Activated CD4-positive, alpha-beta T cell treated with anti-CD3 and anti-CD28 coated beads for 36 hours (primary cell): ENCODE measurements at regions not wholly inside any gene's neighbourhood (a gene's known extent, or its start where the extent isn't known, plus 50 kb on each side); places are given as distances from the start of the nearest gene placed in this dataset.

Source experiments
- ATAC-seq: fragments of 200-7000 bp; cut with Tn5 transposase; one replicate; pipeline ENCODE4 v1.10.0; 2021; ENCODE audit warnings: mild to moderate bottlenecking, moderate library complexity
- CTCF ChIA-PET: fragments of 350-600 bp; sonication (Branson Sonifier 250); formaldehyde crosslinking; loops from one replicate; lab custom pipeline; 2021; ENCODE audit warnings: antibody characterized with exemption; lab: Charles Lee
- POLR2A ChIA-PET: fragments of 350-600 bp; sonication (Branson Sonifier 250); formaldehyde crosslinking; loops from one replicate; lab custom pipeline; 2021; ENCODE audit warnings: antibody characterized with exemption, inconsistent platforms; lab: Charles Lee
- DNase-seq: peaks from one replicate; pipeline ENCODE4 v3.0.0-alpha.2; 2020
- H3K27ac Mint-ChIP-seq: one replicate; pipeline ENCODE4 v1.8.0; 2021; ENCODE audit warnings: mixed read lengths
- H3K27me3 Mint-ChIP-seq: one replicate; pipeline ENCODE4 v1.8.0; 2021; ENCODE audit warnings: mixed read lengths
- H3K36me3 Mint-ChIP-seq: one replicate; pipeline ENCODE4 v1.8.0; 2021; ENCODE audit warnings: low read depth, mixed read lengths
- H3K4me1 Mint-ChIP-seq: one replicate; pipeline ENCODE4 v1.8.0; 2021; ENCODE audit warnings: mixed read lengths
- H3K4me3 Mint-ChIP-seq: one replicate; pipeline ENCODE4 v1.8.0; 2021; ENCODE audit warnings: mild to moderate bottlenecking, moderate library complexity, mixed read lengths
- H3K9me3 Mint-ChIP-seq: one replicate; pipeline ENCODE4 v1.8.0; 2021; ENCODE audit warnings: low read depth, mixed read lengths
- intact Hi-C, 2 experiments: fragments of 100-400 bp; cut with DNase I in 1 of 2; cut with micrococcal nuclease in 1 of 2; formaldehyde crosslinking; loops; one replicate each; pipeline versions ENCODE4 v1.14.2 to v1.15.1; 2022 to 2024; cut with DNase I, micrococcal nuclease

- ChIA-PET POLR2A (no interaction called here), CTCF (no interaction called here)
- peaks cover 5% of the 10 kb centered on the region for H3K9me3 Mint-ChIP-seq
- DNase-seq: no peak
- no peaks in the 10 kb centered on the region for H3K27me3 Mint-ChIP-seq
- H3K4me1 Mint-ChIP-seq: no peaks in the 10 kb centered on the region
- H3K4me3 Mint-ChIP-seq: no peak overlapping the region
- H3K36me3 Mint-ChIP-seq: no peaks in the 10 kb centered on the region
- intact Hi-C loops: no loop called here
- H3K27ac Mint-ChIP-seq: no peak overlapping the region
- no peak for ATAC-seq
Measured at GRCh38 chr3:80434366-80434765, 666.6 kb upstream of the ROBO1 start.

- Mint-ChIP-seq H3K36me3 (no peaks in the 10 kb centered on the region), H3K4me1 (no peaks in the 10 kb centered on the region), H3K27me3 (no peaks in the 10 kb centered on the region), H3K9me3 (peaks cover 24% of the 10 kb centered on the region), H3K4me3 (no peak overlapping the region), H3K27ac (no peak overlapping the region)
- intact Hi-C loops: no loop called here
- CTCF ChIA-PET: no interaction called here
- POLR2A ChIA-PET: no interaction called here
- no peak for DNase-seq
- no peak for ATAC-seq
Measured at GRCh38 chr3:80424951-80425350, 657.2 kb upstream of the ROBO1 start.

- intact Hi-C loops: no loop called here
- CTCF ChIA-PET: no interaction called here
Measured at GRCh38 chr3:80408030-80408721, 640.4 kb upstream of the ROBO1 start.

GRCh38 chr3:80405618-80406017, 637.8 kb upstream of the ROBO1 start:
- intact Hi-C loops: no loop called here

More at GRCh38 chr3:80408030-80408721, 640.4 kb upstream of the ROBO1 start:
- H3K4me3 Mint-ChIP-seq: no peak overlapping the region
- ATAC-seq (no peak), DNase-seq (no peak)
- H3K9me3 Mint-ChIP-seq: no peaks in the 10 kb centered on the region
- H3K36me3 Mint-ChIP-seq: no peaks in the 10 kb centered on the region
- POLR2A ChIA-PET: no interaction called here
- H3K4me1 Mint-ChIP-seq: no peaks in the 10 kb centered on the region
- no peak overlapping the region for H3K27ac Mint-ChIP-seq
- no peaks in the 10 kb centered on the region for H3K27me3 Mint-ChIP-seq

GRCh38 chr3:80395023-80395422, 627.2 kb upstream of the ROBO1 start:
- CTCF ChIA-PET: no interaction called here
- H3K4me1 Mint-ChIP-seq: no peaks in the 10 kb centered on the region
- POLR2A ChIA-PET: no interaction called here
- H3K36me3 Mint-ChIP-seq: no peaks in the 10 kb centered on the region
- ATAC-seq (no peak), DNase-seq (no peak)
- H3K9me3 Mint-ChIP-seq: peaks cover 7% of the 10 kb centered on the region
- intact Hi-C loops: no loop called here
- H3K27me3 Mint-ChIP-seq: no peaks in the 10 kb centered on the region
- no peak overlapping the region for H3K4me3 Mint-ChIP-seq
- no peak overlapping the region for H3K27ac Mint-ChIP-seq

More at GRCh38 chr3:80405618-80406017, 637.8 kb upstream of the ROBO1 start:
- ChIA-PET POLR2A (no interaction called here), CTCF (no interaction called here)
- Mint-ChIP-seq H3K27me3 (no peaks in the 10 kb centered on the region), H3K27ac (no peak overlapping the region), H3K9me3 (peaks cover under 1% of the 10 kb centered on the region), H3K4me1 (no peaks in the 10 kb centered on the region), H3K36me3 (no peaks in the 10 kb centered on the region), H3K4me3 (no peak overlapping the region)
- no peak for DNase-seq
- no peak for ATAC-seq

GRCh38 chr3:80391573-80391972, 623.8 kb upstream of the ROBO1 start:
- DNase-seq (no peak), ATAC-seq (no peak)
- Mint-ChIP-seq H3K4me3 (no peak overlapping the region), H3K36me3 (no peaks in the 10 kb centered on the region), H3K27me3 (no peaks in the 10 kb centered on the region), H3K4me1 (no peaks in the 10 kb centered on the region), H3K9me3 (peaks cover 3% of the 10 kb centered on the region), H3K27ac (no peak overlapping the region)
- POLR2A ChIA-PET: no interaction called here
- intact Hi-C loops: no loop called here
- CTCF ChIA-PET: interaction anchor here (0.9 kb wide), 1 partner anchor 8 kb away, joined by 3 read pairs; no protein-coding TSS in a partner anchor

- CTCF ChIA-PET: no interaction called here
- no peak overlapping the region for H3K4me3 Mint-ChIP-seq
Measured at GRCh38 chr3:80384811-80385210, 617.0 kb upstream of the ROBO1 start.

GRCh38 chr3:80374423-80374822, 606.6 kb upstream of the ROBO1 start:
- peaks cover 5% of the 10 kb centered on the region for H3K9me3 Mint-ChIP-seq
- H3K27ac Mint-ChIP-seq: no peak overlapping the region
- CTCF ChIA-PET: no interaction called here
- no peaks in the 10 kb centered on the region for H3K36me3 Mint-ChIP-seq
- no peak overlapping the region for H3K4me3 Mint-ChIP-seq
- H3K27me3 Mint-ChIP-seq: no peaks in the 10 kb centered on the region
- no peaks in the 10 kb centered on the region for H3K4me1 Mint-ChIP-seq
- intact Hi-C loops: no loop called here
- DNase-seq (no peak), ATAC-seq (no peak)
- POLR2A ChIA-PET: no interaction called here

More at GRCh38 chr3:80384811-80385210, 617.0 kb upstream of the ROBO1 start:
- POLR2A ChIA-PET: no interaction called here
- no peaks in the 10 kb centered on the region for H3K36me3 Mint-ChIP-seq
- H3K9me3 Mint-ChIP-seq: peaks cover 13% of the 10 kb centered on the region
- ATAC-seq (no peak), DNase-seq (no peak)
- H3K27me3 Mint-ChIP-seq: no peaks in the 10 kb centered on the region
- no peaks in the 10 kb centered on the region for H3K4me1 Mint-ChIP-seq
- H3K27ac Mint-ChIP-seq: no peak overlapping the region
- intact Hi-C loops: no loop called here

GRCh38 chr3:80368616-80369015, 600.8 kb upstream of the ROBO1 start:
- intact Hi-C loops: no loop called here
- Mint-ChIP-seq H3K27me3 (no peaks in the 10 kb centered on the region), H3K4me1 (no peaks in the 10 kb centered on the region), H3K4me3 (no peak overlapping the region), H3K27ac (no peak overlapping the region), H3K9me3 (peaks cover 20% of the 10 kb centered on the region), H3K36me3 (no peaks in the 10 kb centered on the region)
- ATAC-seq (no peak), DNase-seq (no peak)
- POLR2A ChIA-PET: no interaction called here
- CTCF ChIA-PET: no interaction called here

- ATAC-seq: no peak
- Mint-ChIP-seq H3K4me1 (no peaks in the 10 kb centered on the region), H3K4me3 (no peak overlapping the region), H3K36me3 (no peaks in the 10 kb centered on the region), H3K27ac (no peak overlapping the region), H3K9me3 (peaks cover 19% of the 10 kb centered on the region), H3K27me3 (no peaks in the 10 kb centered on the region)
- ChIA-PET CTCF (interaction anchor here (0.6 kb wide), 1 partner anchor 11 kb away, joined by 3 read pairs; no protein-coding TSS in a partner anchor), POLR2A (no interaction called here)
- intact Hi-C loops: loop anchor here in 1 of 2 experiments (2.0 kb wide), 1 partner anchor 70 kb away; no protein-coding TSS in a partner anchor
- no peak for DNase-seq
Measured at GRCh38 chr3:80366808-80367548, 599.2 kb upstream of the ROBO1 start.

GRCh38 chr3:80357761-80358160, 590.0 kb upstream of the ROBO1 start:
- CTCF ChIA-PET: no interaction called here
- H3K36me3 Mint-ChIP-seq: no peaks in the 10 kb centered on the region
- no peak overlapping the region for H3K4me3 Mint-ChIP-seq
- DNase-seq: no peak
- no peak overlapping the region for H3K27ac Mint-ChIP-seq
- POLR2A ChIA-PET: no interaction called here
- intact Hi-C loops: no loop called here
- no peaks in the 10 kb centered on the region for H3K27me3 Mint-ChIP-seq
- peaks cover 16% of the 10 kb centered on the region for H3K9me3 Mint-ChIP-seq
- no peak for ATAC-seq
- H3K4me1 Mint-ChIP-seq: no peaks in the 10 kb centered on the region

GRCh38 chr3:80355144-80355543, 587.3 kb upstream of the ROBO1 start:
- H3K4me1 Mint-ChIP-seq: no peaks in the 10 kb centered on the region
- H3K27me3 Mint-ChIP-seq: no peaks in the 10 kb centered on the region
- intact Hi-C loops: no loop called here
- ATAC-seq: no peak
- CTCF ChIA-PET: no interaction called here
- no peak overlapping the region for H3K4me3 Mint-ChIP-seq
- POLR2A ChIA-PET: no interaction called here
- no peak for DNase-seq
- H3K9me3 Mint-ChIP-seq: peaks cover 15% of the 10 kb centered on the region
- no peak overlapping the region for H3K27ac Mint-ChIP-seq
- no peaks in the 10 kb centered on the region for H3K36me3 Mint-ChIP-seq
